GM23338 (cell line): ENCODE measurements at regions not wholly inside any gene's neighbourhood (a gene's known extent, or its start where the extent isn't known, plus 50 kb on each side); places are given as distances from the start of the nearest gene placed in this dataset.

ENCODE experiments used
- ATAC-seq: fragments of 200-7000 bp; cut with Tn5 transposase; 3 replicates; pipeline ENCODE4 v1.9.1; 2020
- DNase-seq: peaks from one replicate; pipeline ENCODE4 v3.0.0-alpha.2; 2015; ENCODE audit warnings: low spot score
- H2AFZ ChIP-seq: fragments of 200-600 bp; sonication (generic); 2 replicates; pipeline ENCODE4 v1.8.0; 2016; ENCODE audit warnings: antibody characterized with exemption, mild to moderate bottlenecking, moderate library complexity
- H3F3A ChIP-seq: fragments of 200-600 bp; sonication (generic); replicated peaks from 2 replicates; pipeline ENCODE4 v1.8.0; 2017; ENCODE audit warnings: antibody characterized with exemption, mixed run types, low read depth
- H3K27ac ChIP-seq: fragments of 200-600 bp; sonication (generic); 2 replicates; pipeline ENCODE4 v1.6.1; 2016; ENCODE audit warnings: low read depth
- H3K27me3 ChIP-seq: fragments of 200-600 bp; sonication (generic); 2 replicates; pipeline ENCODE4 v1.8.0; 2016; ENCODE audit warnings: mild to moderate bottlenecking, mixed run types, moderate library complexity; ENCODE audit not compliant: insufficient read depth
- H3K36me3 ChIP-seq: fragments of 200-600 bp; sonication (generic); 2 replicates; pipeline ENCODE4 v1.8.0; 2016; ENCODE audit warnings: mild to moderate bottlenecking; ENCODE audit not compliant: insufficient read depth
- H3K4me1 ChIP-seq: fragments of 200-600 bp; sonication (generic); 2 replicates; pipeline ENCODE4 v1.8.0; 2016; ENCODE audit warnings: mild to moderate bottlenecking, moderate library complexity; ENCODE audit not compliant: insufficient read depth
- H3K4me2 ChIP-seq: fragments of 200-600 bp; sonication (generic); 2 replicates; pipeline ENCODE4 v1.7.1; 2017; ENCODE audit warnings: mixed run types
- H3K4me3 ChIP-seq: fragments of 200-600 bp; sonication (generic); 2 replicates; pipeline ENCODE4 v1.6.1; 2016; ENCODE audit warnings: mixed run types
- H3K79me2 ChIP-seq: fragments of 200-600 bp; sonication (generic); replicated peaks from 2 replicates; pipeline ENCODE4 v1.8.0; 2017; ENCODE audit warnings: mild to moderate bottlenecking; ENCODE audit not compliant: insufficient read depth
- H3K9me2 ChIP-seq: fragments of 200-600 bp; sonication (generic); 2 replicates; pipeline ENCODE4 v1.8.0; 2017; ENCODE audit not compliant: insufficient read depth
- H4K20me1 ChIP-seq: fragments of 200-600 bp; sonication (generic); replicated peaks from 2 replicates; pipeline ENCODE4 v1.8.0; 2017; ENCODE audit warnings: mild to moderate bottlenecking; ENCODE audit not compliant: insufficient read depth
- H3K27ac Mint-ChIP-seq: 2 replicates; pipeline ENCODE4 v1.8.0; 2020; ENCODE audit warnings: inconsistent platforms, mild to moderate bottlenecking, moderate library complexity, mixed read lengths
- H3K27me3 Mint-ChIP-seq: 3 replicates; pipeline ENCODE4 v1.8.0; 2022; ENCODE audit warnings: low read depth, mild to moderate bottlenecking, moderate library complexity, mixed read lengths, inconsistent platforms; ENCODE audit not compliant: insufficient read depth, poor library complexity
- H3K36me3 Mint-ChIP-seq: 3 replicates; pipeline ENCODE4 v1.8.0; 2021; ENCODE audit warnings: low read depth, mild to moderate bottlenecking, inconsistent platforms, moderate library complexity, mixed read lengths
- H3K4me1 Mint-ChIP-seq: 3 replicates; pipeline ENCODE4 v1.8.0; 2020; ENCODE audit warnings: mild to moderate bottlenecking, inconsistent platforms, mixed read lengths
- H3K4me3 Mint-ChIP-seq: 3 replicates; pipeline ENCODE4 v1.8.0; 2021; ENCODE audit warnings: moderate library complexity, mild to moderate bottlenecking, inconsistent platforms, mixed read lengths
- H3K9me3 Mint-ChIP-seq: 3 replicates; pipeline ENCODE4 v1.8.0; 2020; ENCODE audit warnings: moderate library complexity, mild to moderate bottlenecking, inconsistent platforms, mixed read lengths
- CREB1 ChIP-seq: fragments of 250-450 bp; sonication (Bioruptor Pico); IDR thresholded peaks from 2 replicates; pipeline ENCODE4 v1.5.0; 2020; ENCODE audit warnings: low read depth, mild to moderate bottlenecking, moderate library complexity
- CTCF ChIP-seq, 2 experiments: fragments of 200-600 bp in 1 of 2; sonication (generic) in 1 of 2; conservative IDR thresholded peaks; 2 replicates each; pipeline versions ENCODE4 v1.5.1 to v1.6.1; 2016 to 2017; ENCODE audit warnings: antibody characterized with exemption in 2 of 2, low read depth in 2 of 2, mild to moderate bottlenecking in 2 of 2, moderate library complexity in 1 of 2
- ETS1 ChIP-seq: IDR thresholded peaks from 2 replicates; pipeline ENCODE4 v1.6.1; 2016; ENCODE audit warnings: antibody characterized with exemption
- EZH2 ChIP-seq: fragments of 200-600 bp; sonication (generic); IDR thresholded peaks from one replicate; pipeline ENCODE4 v1.8.0; 2017; ENCODE audit warnings: antibody characterized with exemption, mild to moderate bottlenecking, low read depth; ENCODE audit not compliant: unreplicated experiment
- EZH2phosphoT487 ChIP-seq: fragments of 200-600 bp; sonication (generic); IDR thresholded peaks from one replicate; pipeline ENCODE4 v1.8.1; 2018; ENCODE audit warnings: antibody characterized with exemption; ENCODE audit not compliant: unreplicated experiment
- JUNB ChIP-seq: IDR thresholded peaks from one replicate; pipeline ENCODE4 v1.6.1; 2016; ENCODE audit warnings: antibody characterized with exemption; ENCODE audit not compliant: unreplicated experiment
- NANOG ChIP-seq: IDR thresholded peaks from 2 replicates; pipeline ENCODE4 v1.6.1; 2016; ENCODE audit warnings: antibody characterized with exemption, borderline replicate concordance
- POLR2AphosphoS5 ChIP-seq: IDR thresholded peaks from 2 replicates; pipeline ENCODE4 v1.6.1; 2016; ENCODE audit warnings: antibody characterized with exemption, low read depth
- REST ChIP-seq: IDR thresholded peaks from one replicate; pipeline ENCODE4 v1.6.1; 2018; ENCODE audit warnings: antibody characterized with exemption; ENCODE audit not compliant: unreplicated experiment
- STAT1 ChIP-seq: IDR thresholded peaks from one replicate; pipeline ENCODE4 v1.6.1; 2016; ENCODE audit warnings: antibody characterized with exemption; ENCODE audit not compliant: unreplicated experiment
- ZNF114 ChIP-seq: fragments of 250-450 bp; sonication (Bioruptor Pico); IDR thresholded peaks from 2 replicates; pipeline ENCODE4 v1.5.0; 2020; ENCODE audit warnings: mild to moderate bottlenecking, moderate library complexity
- ZNF331 ChIP-seq: fragments of 250-450 bp; sonication (Bioruptor Pico); IDR thresholded peaks from 2 replicates; pipeline ENCODE4 v1.5.0; 2020; ENCODE audit warnings: low read depth, mild to moderate bottlenecking, moderate library complexity
- ZNF462 ChIP-seq: fragments of 250-450 bp; sonication (Bioruptor Pico); IDR thresholded peaks from 2 replicates; pipeline ENCODE4 v1.5.0; 2020; ENCODE audit warnings: mild to moderate bottlenecking, moderate library complexity

- no peaks in the 10 kb centered on the region for H3K36me3 Mint-ChIP-seq
- no peaks in the 10 kb centered on the region for H3F3A ChIP-seq
- H3K4me3 ChIP-seq, result no peak overlapping the region
- no peak overlapping the region for H3K4me2 ChIP-seq
- H3K4me1 ChIP-seq, result peaks cover 9% of the 10 kb centered on the region; the same call in 1 of the 2 replicates
- no peak overlapping the region for H3K4me3 Mint-ChIP-seq
- H3K9me2 ChIP-seq, result peaks cover 11% of the 10 kb centered on the region
- TF ChIP-seq ZNF331 (CRISPR knock-in tag) (no peak), EZH2 (no peak), STAT1 (no peak), EZH2phosphoT487 (no peak), REST (no peak), ZNF462 (CRISPR knock-in tag) (no peak), CREB1 (CRISPR knock-in tag) (no peak), NANOG (no peak), ZNF114 (CRISPR knock-in tag) (no peak), CTCF (conservative IDR thresholded peaks at IDR 0.05; ENCODE audit: low read depth in 2 of 2) (no peak), JUNB (no peak), ETS1 (no peak), POLR2AphosphoS5 (no peak)
- DNase-seq, result no peak
- H3K9me3 Mint-ChIP-seq, result no peaks in the 10 kb centered on the region
- H3K79me2 ChIP-seq, result no peaks in the 10 kb centered on the region
- no peak overlapping the region for H3K27ac Mint-ChIP-seq
- H3K27ac ChIP-seq, result no peak overlapping the region
- H3K4me1 Mint-ChIP-seq, result peaks cover 15% of the 10 kb centered on the region
- H3K27me3 Mint-ChIP-seq, result peaks cover 11% of the 10 kb centered on the region
- H2AFZ ChIP-seq, result no peak overlapping the region
- no peaks in the 10 kb centered on the region for H3K27me3 ChIP-seq
- no peak for ATAC-seq
- H3K36me3 ChIP-seq, result no peaks in the 10 kb centered on the region
- H4K20me1 ChIP-seq, result no peaks in the 10 kb centered on the region; the same call in 1 of the 2 replicates
Measured at GRCh38 chr4:4697584-4697983, 155.7 kb upstream of the STX18 start.
